ENCODE measurements at regions not wholly inside any gene's neighbourhood (a gene's known extent, or its start where the extent isn't known, plus 50 kb on each side); places are given as distances from the start of the nearest gene placed in this dataset.

DNA sequence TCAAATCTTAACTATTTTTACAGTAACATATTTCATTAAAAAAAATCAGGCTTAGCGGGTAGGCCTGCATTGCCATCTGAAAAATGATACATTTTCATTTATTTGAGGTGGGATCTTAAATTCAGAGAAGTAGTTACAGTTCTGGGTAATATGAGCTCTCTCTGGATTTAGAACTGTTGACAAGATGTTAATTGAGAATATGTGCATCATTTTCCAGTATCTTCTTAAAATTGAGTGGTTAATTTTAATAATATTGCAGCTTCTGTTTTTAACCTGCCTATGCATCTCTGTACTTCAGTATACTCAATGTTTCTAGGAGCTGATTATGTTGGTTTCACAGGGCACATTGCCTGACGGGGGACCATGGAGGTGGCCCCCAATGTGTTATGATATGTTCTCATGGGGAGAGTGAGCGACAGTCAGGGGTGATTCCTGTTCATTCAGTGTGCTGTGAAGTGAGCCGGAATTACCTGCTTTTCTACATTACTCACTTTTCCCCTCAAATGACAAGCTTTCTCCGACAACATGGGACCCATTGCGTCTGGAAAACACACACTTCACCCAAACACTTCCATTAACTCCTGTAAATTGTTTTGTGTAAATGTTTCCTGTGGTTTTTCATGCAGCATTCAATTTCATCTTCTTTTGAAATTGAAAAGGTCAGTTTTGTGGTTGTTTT lies 406.2 kb downstream of the MTX2 start:
- no peak for DNase-seq (ENCODE audit: low read depth)

DNA sequence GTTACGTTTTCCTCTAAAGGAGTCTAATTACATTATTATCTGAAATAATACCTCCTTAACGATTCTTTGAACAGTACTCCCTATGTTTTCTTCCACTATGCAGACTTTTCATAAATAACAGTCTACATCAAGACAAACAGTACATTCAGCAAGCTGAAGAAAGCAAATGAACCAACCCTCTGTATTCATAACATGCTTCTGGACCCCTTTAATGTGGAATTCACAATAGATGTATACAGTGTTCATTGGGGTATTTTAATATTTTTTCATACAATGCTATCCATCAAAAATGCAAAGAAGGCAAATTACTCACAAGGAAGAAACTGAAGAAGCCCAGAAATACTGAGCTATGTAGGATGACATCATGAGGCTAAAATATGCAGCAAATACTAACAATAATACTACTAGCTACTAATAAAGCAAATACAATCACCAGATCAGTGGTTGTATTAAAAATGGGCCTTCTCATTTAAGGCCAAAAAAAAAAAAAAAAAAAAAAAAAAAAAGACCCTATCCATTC lies 408.6 kb downstream of the MTX2 start:
- DNase-seq (ENCODE audit: low read depth), result no peak

DNA sequence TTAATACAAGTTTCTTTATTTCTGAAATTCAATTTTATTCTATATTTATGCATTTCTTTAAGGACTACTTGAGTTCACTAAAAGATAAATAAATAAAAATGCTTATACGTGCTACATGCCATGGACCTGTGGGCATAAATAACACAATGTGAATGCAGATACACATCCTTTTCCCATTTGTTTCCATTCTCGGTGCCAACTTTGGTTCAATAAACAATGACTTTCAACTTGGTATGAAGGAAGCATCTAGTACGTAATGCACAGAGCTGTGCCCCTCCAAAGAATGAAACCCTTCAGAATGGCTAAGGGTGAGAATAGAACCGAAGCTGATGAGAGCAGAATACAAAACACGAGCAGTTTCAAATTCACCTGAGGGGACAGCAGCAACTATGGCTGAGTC lies 409.3 kb downstream of the MTX2 start:
- DNase-seq (ENCODE audit: low read depth), result no peak

DNA sequence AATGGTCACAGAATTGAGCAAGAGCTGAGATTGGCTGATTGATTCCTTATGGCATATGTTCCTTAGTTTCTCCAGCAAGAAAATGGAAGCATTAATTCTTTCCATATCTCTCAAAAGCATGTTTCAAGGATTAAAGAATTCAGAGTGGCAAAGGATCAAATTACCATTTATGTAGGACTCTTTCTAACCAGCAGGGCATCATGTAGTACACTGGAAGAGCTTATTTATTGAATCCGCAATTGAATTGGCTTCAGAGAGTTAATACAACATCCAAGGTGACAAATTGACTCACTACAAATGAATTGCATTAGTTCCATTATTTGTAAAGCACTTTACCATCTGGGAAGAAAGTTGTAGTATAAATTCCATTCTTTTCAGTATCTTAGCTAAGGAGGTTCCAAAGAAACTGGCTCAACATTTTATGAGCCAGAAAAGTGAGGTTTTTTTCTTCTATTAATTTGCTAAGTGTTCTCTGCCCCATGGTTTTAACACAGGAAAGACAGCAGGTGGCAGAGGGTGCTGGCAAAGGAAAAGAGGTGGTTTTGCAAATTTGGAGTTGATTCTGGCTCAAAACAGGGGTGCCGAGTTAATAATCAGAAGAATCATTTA lies 409.9 kb downstream of the MTX2 start:
- DNase-seq (ENCODE audit: low read depth), result no peak

DNA sequence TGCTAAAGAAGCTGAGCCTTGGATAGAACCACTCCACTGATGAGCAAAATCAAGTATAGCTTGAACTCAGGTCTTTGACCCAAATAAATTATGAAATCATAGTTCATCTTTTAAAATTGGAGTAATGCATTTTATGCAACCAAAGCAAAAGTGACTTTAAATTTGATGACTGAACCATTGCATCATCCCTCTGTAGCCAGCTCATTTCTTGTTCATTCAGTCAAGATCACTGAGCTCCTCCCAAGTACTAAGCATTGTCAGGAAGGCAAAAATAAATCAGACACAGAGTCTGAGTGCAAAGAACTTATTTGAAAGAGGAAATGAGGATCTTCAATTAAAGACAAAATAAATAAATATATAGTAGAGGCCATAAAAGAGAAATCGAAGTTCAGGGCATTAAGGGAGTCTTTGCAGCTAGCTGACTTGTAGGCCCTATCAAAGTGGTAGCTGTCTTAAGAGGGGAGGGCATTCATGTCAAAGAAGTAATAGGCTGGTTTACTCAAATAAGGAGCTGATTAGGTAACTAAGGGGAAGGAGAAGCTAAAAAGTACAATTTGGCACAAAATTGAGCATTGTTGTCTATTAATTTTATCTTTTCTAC lies 411.8 kb downstream of the MTX2 start:
- peak; percentile 3 for DNase-seq (ENCODE audit: low read depth)

DNA sequence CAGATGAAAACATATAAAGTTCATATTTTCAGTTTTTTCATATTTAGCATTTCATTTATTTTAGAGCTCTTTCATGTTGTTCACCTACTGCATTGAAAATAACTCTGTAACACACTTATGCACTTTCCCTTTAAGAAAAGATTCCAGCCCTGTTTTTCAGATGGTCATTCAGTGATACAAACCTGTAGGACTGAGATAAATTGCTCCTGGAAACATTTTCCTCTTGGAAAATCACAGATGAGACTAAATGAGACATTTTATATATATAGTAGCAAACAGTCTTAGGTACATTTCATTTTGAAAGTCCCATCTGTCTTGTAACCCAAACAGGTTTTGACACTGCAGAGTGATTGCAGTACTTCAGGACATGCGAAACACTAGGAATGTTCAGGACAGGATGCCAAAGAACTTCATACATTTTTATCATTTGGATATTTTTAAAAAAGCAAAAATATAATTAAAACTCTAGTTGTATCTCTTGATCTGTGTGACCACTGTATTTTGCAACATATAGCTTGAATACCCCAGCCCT lies 412.4 kb downstream of the MTX2 start:
- DNase-seq (ENCODE audit: low read depth), result no peak

DNA sequence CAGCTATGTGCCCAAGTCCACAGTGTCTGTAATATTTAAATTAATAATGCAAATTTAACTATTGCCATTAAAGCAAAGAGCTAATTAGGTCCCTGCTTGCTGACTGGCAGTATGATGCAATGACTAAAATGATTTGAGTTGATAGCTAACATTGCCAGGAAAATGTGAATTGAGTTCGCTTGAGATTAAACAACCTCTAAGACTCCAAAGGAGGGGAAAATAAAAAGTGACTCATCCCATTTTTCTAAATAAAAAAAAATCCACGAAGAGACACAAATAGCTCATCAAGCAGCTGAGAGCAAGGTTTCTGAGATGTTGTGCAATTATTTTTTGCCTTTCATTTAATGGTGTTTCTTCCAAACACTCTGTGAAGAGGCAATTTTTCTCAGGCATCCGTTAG lies 413.0 kb downstream of the MTX2 start:
- peak; percentile 5 for DNase-seq (ENCODE audit: low read depth)

DNA sequence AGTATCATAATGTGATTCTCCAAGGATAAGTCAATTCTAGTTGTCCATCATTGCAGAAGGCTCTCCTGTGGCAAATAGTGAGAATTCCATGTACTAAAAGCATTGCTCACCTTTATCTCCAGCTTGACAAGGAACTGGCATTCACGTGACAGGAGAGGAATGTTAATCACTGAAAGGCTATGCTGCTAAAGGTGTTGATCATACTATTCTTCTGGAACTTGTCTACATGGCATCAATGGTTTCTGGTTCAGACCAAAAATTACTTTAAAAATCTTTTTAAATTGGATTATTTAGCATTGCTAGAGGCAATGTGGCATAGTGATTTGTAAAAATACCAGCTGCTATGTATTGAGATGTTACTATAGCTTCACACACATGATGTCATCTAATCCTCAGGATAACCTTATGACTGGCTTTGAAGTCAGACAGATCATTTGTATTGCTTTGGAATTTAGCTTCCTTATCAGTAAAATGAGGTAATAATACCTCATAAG lies 414.4 kb downstream of the MTX2 start:
- DNase-seq (ENCODE audit: low read depth), result no peak

DNA sequence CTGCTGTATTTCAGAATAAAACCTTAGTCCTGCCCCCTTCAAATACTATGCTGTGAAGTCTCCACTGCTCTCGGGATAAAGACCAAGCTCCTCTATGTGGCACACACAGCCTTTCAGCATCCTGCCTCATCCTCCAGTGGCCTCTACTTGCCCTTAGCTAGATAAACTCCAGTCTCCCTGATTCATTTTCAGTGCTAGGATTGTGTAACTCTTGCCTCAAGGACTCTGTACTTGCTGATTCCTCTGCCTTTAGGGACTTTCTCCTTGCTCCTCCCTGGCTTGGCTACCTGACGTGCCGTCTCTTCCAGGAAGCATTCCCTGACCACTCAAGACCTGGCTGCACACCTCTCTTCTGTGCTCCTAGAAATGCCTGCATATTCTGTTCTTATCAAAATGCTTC lies 416.7 kb downstream of the MTX2 start:
- no peak for DNase-seq (ENCODE audit: low read depth)

DNA sequence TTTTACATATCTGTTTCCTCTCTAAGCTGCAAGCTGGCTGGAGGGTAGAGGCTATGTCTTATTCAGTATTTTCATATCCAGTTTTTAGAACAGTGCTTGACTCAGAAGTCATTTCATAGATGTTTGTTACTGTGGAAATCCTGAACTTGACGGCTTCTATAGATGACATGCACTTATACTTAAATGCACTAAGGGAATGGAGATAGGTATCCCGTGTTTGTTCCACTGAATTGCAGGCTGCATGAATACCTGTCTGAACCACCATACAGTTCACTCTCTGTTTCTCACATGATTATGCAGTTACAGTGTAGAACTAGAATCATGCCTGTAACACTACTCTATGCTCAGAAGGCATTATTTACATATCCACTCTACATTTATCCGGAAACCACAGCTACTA lies 417.1 kb downstream of the MTX2 start:
- DNase-seq (ENCODE audit: low read depth), result no peak

DNA sequence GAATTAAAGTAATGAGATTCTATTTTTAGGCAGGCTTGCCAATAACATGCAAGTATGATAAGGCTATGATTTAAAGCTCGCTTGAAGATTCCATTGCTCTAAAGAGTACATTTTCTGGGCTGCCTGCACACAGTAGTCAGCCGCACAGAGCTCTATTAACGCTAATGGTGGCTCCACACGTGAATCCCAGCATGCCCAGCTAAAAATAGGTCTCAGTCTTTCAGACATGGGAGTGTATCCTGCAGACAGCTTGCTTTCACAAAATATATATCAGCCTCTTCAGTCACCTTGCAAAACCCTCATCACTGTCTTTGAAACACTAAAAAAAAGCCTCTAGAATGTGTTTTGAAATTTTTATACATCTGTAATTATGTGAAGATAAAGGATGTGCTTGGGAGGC lies 418.1 kb downstream of the MTX2 start:
- DNase-seq (ENCODE audit: low read depth), result no peak

DNA sequence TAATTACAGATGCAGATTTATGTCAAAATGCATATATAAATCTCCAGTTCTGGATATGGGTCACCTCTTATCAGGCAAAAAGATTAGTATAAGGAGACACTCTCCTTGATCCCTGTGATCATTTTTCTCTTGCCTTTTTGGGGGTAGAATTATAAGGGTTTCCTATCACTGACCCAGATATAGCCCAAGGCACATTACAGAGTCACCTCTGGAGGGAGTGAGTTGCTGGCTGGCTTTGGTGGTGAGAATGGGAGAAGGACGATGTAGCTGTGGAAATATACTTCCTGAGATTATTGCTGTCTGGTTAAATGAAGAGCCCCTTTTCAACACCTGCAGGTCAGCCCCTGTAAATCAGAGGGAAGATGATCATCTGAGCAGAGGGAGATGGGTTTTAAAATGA lies 418.7 kb downstream of the MTX2 start:
- DNase-seq (ENCODE audit: low read depth), result no peak

DNA sequence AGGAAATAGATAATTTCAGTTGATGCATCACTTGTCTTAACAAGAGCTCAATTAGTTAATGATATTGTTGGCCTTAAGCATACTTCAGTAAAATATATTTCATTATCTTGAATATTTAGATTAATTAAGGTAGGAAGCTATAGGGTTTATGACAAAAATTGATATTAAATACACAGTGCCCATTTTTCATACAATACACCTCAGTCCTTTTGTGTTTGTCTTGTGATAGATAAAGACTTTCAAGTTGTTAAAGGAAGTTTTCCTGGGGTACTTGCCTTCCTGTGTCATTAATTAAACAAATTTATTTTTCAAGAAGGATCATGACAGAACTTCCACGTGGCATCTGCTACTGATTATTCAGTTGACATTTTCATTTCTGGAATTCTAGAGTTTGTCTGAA lies 420.5 kb downstream of the MTX2 start:
- no peak for DNase-seq (ENCODE audit: low read depth)

DNA sequence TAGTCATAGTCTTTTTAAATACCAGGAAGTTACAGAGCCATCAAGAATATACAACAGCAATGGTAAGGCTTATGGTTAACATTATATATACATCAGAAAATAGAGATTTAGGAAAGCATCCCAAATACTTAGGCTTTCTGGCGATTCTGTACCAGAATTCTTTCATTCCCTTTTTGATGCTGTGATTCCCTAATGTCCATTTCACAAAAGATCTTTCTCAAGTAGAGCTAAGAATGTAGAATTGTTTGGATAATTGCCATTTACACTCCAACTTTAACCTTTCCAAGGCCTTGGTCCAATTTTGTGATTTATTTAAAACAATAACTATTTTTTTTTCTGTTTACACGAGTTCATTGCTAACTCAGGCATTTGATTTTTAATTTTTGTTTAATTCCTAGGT lies 422.2 kb downstream of the MTX2 start:
- no peak for DNase-seq (ENCODE audit: low read depth)

DNA sequence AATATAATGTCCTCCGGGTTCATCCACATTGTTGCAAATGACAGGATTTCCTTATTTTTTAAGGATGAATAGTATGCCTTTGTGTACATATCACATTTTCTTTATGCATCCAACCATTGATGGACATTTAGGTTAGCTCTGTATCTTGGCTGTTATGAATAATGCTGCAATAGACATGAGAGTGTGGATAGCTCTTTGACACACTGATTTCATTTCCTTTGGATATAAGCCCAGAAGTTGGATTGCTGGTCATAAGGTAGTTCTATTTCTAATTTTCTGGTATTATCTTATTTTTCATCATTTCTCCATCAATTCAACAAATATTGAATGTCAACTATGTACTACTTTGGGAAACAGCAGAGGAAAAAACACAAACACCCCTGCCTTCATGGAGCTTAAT lies 423.3 kb downstream of the MTX2 start:
- no peak for DNase-seq (ENCODE audit: low read depth)

DNA sequence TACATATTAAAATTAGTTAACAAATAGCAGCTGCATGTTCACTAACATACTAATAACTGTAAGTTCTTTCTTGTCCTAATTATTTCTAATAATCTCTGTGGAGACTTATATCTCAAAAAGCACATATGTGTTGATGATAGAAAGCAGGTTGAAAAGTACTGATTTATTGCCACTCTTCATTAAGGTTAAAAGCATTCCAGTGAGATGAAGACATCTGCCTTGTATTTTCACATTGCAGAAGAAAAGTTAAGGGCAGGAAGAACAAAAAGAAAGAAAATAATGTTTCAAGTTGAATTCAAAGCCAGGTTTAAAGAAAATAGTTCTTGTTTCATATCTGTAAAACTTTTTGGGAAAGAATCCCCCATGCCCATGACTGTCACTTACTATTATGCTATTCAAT lies 429.9 kb downstream of the MTX2 start:
- no peak for DNase-seq (ENCODE audit: low read depth)

DNA sequence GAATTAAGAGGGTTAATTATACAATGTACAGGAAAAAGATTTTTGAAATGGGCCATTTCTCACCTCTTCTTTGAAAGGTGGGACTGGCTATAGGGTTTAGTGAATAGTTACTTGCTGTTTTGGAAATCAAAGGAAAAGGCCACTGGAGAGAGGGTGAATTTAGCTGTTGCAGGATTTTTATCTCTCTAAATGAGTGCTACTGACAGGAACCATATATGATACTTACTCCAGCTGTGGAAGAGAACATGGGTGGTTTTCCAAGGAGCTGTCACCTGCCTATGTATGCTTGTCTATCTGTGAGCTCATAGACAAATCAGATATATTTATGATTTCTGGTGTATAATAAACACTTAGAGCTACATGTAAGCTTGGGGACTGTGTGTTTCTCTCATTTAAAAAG lies 430.4 kb downstream of the MTX2 start:
- DNase-seq (ENCODE audit: low read depth), result no peak

DNA sequence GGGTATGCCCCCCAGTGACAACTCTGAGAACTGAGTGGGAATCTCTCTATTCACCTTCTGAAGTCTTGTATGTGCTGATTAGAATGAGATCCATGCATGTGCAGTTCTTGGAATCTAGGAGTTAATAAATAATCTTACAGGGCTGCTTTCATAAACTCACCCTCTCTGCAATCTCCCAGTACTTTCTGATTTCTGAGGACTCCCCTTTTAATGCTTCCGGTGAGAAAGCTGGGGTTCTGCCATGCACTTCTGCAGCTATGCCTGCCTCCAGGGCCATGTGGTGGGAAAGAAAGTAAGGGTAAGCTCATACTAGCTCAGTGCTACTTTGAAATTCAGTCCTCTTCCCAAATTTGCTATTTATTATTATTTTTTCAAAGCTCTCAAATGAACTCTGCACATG lies 432.9 kb downstream of the MTX2 start:
- no peak for DNase-seq (ENCODE audit: low read depth)

DNA sequence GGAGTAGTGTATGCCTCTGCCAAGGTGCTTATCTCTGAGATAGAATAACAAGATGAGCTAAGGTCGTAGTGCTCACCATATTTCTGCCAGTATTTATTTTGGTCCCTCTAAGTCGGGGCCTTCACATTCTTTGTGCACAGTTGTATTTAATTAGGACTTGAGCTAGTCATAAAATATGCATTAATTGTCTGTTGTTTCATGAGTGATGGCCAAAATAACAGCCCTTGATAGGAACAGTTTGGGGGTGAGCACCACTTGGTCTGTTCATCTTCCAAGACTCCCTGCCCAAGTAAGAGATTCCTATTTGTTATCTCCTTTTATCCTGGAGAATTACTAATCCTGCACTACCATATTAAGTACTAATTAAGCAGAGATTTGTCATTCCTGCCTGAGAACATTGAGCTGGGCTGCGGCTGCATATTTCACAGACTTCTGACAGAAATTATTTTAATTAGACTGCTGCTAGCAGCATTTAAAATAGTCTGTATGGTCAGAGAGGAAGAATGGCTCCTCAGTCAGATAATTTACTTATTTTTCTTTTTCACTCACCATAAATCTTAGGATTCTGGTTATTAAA lies 435.1 kb downstream of the MTX2 start:
- no peak for DNase-seq (ENCODE audit: low read depth)

DNA sequence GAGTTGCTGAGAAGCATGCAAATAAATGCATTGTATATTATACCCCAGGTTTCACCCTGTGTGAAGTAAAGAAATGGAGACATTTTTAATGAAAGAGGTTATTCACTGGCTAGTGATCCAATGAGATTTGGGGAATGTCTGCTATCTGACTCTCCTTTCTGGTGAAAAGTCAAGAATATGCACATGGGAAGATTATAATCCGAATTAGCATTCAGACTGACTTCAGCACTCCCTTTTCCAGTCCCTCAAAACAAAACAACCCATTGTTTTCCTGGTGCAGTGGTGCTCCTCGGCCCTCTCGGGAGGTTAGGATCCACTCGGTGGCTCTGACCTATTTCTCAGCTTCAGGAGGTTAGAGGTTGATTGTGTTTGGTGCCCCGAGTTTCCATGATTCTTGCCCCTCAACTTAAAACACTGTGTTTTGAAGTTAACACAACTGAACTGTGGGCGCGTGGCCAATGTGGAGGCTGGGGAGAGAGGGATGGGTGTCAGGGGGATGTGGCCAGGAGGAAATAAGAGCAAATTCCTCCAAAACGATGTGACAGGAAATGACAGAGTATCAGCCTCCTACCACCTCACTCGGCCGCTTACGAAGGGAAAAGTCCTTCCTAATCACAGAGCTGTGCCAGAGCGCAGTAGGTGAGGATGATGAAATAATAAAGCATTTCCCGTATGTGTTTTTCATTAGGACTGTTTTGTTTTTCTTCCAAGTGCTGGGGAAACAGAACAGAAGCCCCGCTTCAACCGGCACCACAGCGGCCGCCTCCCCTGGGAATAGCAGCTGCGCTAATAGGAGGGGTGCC lies 440.1 kb downstream of the MTX2 start:
- no peak for DNase-seq (ENCODE audit: low read depth)

DNA sequence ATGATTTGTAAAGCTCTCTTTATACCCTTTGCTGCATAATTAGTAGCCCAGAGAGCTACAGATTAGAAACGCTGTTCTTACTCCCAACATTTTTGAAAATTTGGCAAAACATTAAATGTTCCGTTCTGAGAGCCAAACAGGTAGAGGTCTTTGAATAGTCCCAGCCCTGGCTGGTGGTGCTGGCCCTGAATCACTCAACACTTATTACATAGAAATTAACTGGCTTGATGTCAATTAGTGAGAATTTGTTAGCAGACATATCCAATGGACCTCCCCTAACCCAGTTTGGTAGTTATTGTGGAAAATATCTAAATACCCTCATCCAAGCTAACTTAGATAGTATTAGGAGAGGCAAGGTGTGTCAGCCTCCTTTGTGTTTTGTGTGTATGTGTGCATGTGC lies 440.7 kb downstream of the MTX2 start:
- no peak for DNase-seq (ENCODE audit: low read depth)
